TTC549 (cell line): ENCODE measurements at regions not wholly inside any gene's neighbourhood (a gene's known extent, or its start where the extent isn't known, plus 50 kb on each side); places are given as distances from the start of the nearest gene placed in this dataset.

Source experiments
- FAIRE-seq: peaks from 2 replicates; lab custom pipeline; 2012; peaks lifted over from hg19 to GRCh38; lab: Jason Lieb, UNC

DNA sequence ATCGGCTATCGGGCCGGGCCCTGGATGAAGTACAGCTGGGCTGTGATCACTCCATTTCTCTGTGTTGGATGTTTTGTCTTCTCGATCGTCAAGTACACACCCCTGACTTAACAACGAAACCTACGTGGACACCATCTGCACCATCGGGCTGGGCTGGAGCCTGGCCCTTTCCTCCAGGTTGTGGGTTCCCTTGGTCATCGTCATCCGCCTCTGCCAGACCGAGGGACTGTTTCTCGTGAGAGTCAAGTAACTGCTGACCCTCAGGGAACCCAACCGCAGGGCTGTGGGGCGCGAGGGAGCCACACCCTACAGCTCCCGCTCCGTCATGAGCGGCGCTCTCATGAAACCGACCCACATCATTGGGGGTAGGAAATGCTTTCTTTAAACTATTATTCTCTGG, 842.4 kb upstream of the TMPRSS15 start:
- no peak for FAIRE-seq

DNA sequence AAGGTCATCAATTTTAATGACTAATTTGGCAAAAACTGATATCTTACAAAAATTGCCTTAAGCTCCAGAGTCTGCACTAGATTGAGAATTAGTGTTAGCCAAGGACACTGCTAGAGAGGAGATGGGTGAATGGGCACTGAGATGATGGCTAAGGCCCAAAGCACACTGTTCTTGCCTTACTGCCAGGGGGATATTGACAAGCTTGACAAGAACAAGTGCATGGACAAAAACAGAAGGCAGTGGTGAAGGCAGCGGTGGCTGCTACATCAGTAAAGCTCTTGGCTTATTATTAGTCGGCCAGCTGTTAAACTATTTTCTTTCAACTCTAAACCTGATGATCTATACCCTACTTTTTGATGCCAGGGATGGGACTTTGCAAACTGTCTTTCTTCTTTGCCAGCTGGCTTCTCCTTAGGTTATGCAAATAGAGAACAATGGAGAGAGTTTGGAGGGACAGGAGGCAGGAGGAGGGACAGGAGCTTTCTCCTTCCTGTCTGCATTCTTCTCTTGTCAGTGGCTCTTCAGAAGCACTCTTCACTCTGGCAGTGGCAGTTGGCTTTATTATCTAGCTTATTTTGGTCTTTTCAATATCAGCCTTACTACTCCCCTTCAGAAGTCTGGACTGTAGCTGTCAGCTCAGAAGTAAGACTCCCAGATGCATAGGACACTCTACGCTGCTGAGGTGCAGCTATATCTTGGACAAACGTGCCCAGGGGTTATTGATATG, 853.5 kb upstream of the TMPRSS15 start:
- FAIRE-seq: no peak

DNA sequence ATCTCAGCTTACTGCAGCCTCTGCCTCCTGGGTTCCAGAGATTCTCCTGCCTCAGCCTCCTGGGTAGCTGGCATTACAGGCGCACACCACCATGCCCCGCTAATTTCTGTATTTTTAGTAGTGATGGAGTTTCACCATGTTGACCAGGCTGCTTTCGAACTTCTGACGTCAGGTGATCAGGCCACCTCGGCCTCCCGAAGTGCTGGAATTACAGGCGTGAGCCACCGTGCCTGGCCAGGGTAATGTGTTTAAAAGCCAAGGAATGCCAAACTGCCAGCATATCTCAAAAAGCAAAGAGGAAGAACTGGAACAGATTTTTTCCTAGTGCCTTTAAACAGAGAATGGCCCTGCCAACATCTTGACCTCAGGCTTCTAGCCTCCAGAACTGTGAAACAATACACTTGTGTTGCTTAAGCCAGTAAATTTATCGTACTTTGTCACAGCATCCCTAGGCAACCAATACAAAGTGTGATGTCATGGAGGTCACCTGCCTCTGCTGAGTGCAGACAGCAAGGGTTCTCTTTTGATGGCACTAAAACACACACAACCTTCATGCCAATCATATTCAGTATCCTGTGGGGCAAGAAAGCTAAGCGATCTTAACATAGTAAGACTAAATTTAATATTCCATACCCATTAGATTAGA, 858.3 kb upstream of the TMPRSS15 start:
- no peak for FAIRE-seq

DNA sequence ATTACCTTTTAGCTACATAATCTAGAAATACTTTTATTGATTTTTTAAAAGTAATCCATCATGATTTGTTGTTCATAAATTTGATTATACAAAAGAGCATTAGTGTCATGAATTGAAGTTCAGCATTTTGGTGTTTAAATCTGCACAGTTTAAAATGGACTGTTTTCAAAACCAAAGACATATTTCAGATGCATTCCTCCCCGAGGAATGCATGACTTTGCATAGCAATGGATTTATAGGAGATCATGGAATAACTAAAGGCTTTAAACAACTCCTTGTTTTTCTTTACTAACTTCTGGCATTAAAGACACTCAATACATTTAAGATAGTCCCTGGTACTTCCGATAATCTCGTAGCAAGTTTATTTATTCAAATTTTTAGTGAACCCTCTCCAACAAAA, 863.1 kb upstream of the TMPRSS15 start:
- no peak for FAIRE-seq

DNA sequence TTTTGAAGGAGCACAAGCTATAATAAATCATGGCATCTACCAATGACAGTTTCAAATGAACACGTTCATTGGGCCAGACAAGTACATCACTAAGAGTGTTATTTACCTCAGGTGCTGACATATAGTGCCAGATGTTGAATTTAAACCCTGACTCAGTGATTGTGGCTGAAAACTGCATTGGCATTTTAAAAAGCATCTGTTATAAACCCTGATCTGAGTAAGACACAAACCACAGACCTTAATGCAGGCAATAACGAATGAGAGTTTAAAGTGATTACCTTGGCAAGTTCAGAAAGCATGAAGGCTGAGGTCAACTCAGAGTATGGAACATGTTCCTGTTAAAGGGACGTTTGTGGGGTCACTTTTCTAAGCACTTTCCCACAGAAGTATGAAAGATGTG, 865.1 kb upstream of the TMPRSS15 start:
- no peak for FAIRE-seq

DNA sequence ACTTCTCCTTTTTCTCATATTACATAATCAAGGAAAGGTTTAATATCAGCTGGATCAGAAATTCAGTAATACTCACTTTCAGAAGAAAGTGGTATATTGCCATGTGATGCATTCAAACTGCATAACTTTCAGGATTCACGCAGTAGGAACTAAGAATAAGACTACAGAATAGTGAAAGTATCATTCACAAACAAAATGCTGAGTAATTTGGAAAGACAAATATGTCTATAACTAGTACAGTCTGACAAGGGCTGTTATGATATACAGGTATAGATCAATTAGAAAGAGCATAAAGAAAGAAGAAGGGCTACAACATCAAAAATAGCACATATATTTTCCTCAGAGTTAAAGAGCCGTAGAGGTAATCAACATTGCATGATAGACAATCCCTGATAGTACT, 871.5 kb upstream of the TMPRSS15 start:
- no peak for FAIRE-seq

DNA sequence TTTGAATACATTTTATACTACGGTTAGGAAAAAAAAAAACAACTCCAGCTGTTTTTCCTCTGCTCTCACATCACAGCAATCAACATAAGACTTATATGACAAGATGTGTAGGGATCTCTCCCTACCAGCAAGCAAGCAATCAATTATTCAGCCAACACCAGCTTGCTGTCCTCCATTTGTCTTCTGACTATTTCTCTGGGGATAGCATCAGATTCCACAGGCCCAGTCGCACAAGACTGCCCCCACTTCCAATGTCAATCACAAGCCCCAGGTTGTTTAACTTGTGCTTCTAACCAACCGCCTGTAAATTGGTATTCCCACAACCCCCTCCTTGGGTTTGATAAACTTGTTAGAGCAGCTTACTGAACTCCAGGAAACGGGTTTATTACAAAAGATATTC, 873.1 kb upstream of the TMPRSS15 start:
- FAIRE-seq: no peak

DNA sequence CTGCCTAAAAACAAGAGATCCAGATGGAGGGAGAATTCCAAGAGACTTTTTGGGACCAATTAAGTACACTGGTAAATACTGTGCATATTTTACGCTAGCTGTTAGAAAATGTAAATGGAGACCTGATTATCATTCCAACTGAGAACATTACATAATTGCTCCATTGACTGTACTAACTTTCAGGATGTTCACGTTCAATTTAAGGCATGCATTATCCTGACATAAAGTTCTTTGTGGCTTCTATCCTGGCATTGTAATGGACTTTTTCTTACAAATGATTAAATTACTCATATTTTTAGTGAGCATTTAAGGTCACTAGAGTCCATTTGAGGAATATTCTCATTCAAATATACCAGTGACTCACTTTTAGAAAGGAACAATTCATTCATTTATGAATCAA, 883.3 kb upstream of the TMPRSS15 start:
- FAIRE-seq: no peak

DNA sequence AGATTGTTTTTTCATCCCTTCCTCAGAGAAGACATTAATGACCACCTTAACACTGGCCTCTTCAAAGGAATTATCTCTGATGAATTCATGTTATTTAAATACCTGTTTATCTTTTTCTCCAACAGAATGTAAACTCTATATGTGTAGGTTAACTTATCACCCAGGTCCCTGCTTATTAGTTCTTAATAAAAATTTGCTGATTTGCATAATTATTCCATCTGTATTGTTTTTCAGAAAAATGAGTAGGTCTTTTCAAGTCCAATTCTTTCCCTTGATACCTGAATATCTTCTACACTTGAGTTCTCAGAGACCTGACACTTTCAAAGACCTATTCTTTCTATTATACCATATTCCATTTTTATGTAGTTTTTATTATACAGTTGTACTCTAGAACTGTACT, 886.7 kb upstream of the TMPRSS15 start:
- no peak for FAIRE-seq

DNA sequence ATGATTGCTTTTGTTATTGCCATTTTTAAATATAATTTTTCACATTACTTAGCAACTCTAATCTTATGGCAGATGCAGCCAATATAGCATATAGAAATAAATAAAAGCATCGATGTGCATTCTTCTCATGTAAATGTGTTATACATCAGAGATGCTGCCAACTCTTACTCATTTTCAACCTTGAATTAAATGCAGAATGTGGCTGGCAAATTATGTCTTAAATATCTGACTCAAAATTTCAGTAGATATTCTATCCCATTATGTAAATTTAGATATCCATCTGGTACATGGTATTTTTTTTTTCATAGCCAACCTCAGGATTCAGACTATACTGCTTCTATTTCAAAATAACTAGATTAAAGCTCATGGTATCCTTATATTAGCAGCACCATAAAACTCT, 916.7 kb upstream of the TMPRSS15 start:
- no peak for FAIRE-seq

DNA sequence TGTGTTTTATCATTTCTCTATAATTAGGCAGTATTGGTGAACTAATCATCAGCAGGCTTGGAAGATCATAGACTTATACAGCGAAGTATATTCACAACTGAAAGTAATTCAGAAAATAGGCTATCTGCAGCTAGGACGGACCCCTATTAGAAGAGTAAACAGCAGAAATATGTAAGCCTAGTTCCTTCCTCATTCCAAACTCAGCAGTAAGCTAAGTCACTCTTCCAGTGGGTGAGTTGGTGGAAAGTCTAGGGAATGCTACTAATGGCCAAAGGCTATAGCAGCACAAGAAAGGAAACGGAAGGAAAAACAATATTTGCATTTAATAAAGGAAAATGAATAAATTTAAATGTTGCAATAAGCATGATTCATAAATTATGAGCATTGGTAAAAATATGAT, 918.1 kb upstream of the TMPRSS15 start:
- no peak for FAIRE-seq

DNA sequence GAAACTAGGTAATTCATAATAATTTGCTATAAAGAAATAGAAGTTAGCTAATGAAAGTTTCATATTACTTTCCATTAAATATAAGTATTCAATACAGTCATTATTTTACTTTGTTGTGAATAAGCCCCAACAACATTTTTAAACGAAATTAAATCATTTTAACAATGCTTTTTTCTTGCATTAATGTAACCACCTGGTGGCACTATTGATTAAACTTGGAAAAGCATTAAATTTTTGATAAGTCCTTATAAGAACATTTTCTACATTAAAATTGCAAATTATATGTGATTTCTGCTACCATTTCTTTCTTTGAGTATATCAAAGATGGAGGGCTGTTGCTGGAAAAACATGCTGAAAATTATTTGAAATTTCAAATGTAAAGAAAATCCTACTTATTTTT, 918.8 kb upstream of the TMPRSS15 start:
- FAIRE-seq: no peak

DNA sequence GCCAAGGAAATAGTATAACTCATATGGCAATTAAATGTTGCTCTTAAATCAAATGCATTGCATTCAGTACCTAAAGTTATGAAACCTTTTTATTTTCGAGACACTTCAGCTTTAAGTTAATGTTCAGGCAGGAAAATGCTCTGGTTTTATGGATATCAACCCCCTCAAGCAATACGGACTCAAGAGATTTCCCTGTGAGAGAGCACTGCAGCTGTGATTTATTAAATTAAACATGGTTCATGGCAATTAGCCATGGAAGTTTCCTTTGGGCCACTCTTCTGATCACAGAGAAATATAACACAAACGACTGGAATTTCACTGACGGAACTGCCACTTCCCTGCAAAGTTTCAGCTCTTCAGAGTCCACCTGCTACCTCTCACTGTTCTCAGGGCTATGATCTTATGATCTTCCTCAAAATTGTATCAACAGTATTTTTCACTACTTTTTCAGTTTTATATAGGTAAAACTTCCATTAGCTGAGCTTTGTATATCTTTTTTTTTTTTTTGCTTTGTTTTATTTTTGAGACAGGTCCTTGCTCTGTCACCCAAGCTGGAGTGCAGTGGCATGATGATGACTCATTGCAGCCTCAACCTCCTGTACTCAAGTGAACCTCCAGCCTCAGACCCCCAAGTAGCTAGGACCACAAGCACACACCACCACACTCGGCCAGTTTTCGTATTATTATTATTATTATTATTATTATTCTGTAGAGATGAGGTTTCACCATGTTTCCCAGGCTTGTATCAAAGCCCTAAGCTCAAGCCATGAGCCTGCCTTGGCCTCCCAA, 923.1 kb upstream of the TMPRSS15 start:
- FAIRE-seq: no peak

DNA sequence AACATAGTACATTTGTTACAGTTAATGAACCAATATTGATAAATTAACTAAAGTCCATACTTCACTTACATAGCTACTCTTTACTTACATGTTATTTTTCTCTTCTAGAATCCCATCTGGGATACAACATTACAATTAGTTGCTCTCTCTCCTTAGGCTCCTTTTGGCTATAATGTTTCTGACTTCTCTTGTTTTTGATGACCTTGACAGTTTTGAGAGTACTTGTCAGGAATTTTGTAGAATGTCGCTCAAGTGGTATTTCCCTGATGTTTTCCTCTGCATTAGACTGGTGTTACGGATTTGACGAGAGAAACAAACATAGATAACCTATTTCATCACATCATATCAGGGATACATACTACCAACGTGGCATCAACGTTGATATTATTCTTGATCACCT, 925.4 kb upstream of the TMPRSS15 start:
- FAIRE-seq: no peak

DNA sequence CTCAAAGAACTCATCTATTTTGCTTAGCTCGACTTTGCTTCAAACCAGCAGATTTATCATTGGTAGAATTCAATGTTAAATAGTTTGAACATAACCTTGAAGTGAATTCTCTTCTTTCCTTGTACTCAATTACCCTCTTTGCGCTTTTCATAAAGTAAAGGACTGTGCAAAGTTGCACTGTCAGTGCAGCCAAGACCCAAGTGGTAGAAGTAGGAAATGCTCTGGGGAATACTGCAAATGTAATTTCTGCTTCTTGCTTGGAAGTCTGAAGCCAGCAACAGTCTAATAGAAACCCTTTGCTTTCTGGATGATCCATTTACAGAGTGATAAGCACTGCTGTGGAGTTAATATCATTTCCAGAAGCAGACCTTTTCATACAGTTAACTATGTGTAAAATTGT, 936.7 kb upstream of the TMPRSS15 start:
- FAIRE-seq: no peak

DNA sequence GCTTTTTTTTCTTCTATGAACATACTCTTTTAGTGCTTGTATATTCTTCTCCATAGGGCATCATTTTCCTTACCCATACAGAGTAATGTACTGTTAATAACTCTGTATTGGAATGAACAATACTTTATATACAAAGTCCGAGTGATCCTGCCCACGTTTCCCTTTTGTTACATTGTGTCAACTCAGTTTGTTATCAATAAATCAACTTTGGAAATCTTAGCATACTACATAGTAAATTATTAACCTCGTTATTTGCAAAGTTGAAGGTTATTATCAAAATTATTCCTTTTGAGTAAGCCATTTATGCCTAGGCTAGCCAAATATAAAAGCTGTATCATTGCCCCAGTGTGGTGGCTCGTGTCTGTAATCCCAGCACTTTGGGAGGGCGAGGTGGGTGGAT, 937.4 kb upstream of the TMPRSS15 start:
- no peak for FAIRE-seq

DNA sequence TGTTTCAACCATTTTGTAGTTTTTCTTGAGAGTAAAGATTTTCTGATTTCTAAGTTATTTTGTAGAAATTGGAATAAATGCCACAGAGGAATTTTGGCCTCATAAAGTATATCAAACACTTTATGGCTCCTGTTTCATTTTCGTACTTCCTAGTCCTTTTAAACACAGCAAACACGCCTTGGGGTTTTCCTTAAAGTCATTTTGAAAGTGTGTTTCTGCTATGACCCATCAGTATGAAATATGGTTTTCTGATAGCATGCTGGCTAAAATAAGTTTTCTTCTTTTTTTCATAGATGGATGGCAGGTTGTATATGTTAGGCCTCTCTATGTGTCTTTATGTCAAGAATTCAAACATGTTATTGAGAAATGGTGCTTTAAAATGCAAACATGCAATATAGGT, 940.1 kb upstream of the TMPRSS15 start:
- FAIRE-seq: no peak

DNA sequence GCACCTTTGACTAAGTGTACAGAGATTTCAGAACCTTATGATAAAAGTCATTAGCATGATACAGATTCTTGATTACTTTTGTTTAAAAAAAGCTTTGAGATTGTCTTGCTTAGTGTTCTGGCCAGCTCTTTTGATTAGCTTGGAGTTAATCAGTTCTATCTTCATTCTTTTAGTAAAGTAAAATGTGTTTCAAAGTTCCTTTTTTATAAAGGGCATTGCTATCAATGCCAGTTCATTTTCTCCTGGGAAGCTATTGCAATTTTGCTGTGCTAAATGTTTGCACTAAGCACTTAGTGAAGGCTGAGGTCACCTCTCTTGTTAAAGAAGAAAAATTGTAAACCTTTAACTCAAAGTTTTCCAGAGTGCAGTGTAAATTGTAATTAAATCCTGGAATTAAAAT, 946.7 kb upstream of the TMPRSS15 start:
- no peak for FAIRE-seq

DNA sequence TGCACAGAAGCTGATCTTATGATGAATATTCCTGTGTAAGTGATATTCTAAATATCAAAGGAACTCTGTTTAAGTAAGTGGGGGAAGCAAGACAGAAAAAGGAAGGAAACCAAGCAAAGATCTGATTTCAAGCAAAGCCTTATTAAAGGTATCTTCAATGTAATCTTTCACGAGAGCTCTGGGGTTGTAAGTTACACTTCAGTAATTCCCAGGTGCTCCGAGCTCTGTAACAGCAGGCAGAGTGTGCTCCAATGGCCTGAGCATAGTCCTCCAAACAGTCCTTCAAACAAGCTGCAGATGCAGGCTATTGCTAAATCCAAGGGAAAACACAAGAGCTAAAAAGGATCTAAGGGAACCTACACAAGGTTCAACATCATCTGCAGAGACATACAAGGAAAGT, 949.7 kb upstream of the TMPRSS15 start:
- no peak for FAIRE-seq

DNA sequence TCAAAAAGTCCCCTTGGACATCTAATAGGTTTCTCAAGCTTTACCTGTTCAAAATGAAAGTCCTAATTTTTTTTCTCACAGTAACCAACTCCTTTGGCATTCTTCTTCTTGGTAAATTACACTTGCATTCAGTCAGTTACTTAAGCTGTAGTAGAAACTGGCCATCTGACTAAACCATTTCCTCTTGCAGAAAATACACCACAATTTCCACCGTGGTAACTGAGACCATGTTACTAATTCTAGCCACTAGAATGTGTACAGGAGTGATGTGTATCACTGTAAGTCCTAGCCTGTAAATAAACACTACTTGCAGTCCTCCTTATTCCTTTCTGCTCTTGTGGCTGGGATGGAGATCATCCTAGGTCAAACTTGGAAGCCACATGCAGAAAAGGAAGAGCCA, 965.4 kb upstream of the TMPRSS15 start:
- no peak for FAIRE-seq

DNA sequence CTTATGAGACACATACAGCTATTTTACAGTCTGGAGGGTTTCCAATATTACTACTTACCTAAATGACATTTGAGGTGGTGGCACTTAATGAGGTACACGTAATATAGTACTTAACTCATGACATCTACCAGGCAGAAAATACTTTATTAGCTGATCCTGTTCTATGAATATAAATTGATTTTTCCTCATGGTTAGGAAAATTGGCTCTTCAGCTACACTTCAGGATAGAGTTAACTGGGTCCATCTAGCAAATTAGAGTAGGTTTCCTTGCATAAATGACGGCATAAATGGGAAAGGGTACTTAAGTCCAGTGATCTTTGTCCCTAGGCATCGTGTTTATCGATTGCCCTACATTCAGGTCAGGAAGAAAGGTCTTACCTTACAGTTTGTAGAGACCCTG, 988.8 kb upstream of the TMPRSS15 start:
- no peak for FAIRE-seq

DNA sequence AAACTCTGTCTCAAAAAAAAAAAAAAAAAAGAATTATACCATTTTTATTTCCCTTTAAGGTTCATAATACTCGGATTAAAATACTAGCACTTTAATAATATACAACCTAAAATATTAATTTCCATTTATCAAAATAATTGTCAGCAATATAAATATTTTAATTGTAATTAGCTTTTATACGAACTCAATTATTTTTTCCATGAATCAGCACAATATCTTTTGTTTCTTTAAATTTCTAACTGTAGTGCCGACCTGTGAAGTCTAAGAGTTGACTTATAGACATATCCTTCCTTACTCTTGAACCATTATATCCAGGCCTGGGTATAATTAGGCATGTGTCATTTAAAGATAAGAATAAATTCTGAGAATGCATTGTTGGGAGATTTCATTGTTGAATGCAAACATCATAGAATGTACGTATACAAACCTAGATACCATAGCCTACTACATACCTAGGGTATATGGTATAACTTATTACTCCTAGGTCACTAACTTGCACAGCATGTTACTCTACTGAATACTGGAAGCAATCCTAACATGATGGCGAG, 996.7 kb upstream of the TMPRSS15 start:
- FAIRE-seq: no peak

DNA sequence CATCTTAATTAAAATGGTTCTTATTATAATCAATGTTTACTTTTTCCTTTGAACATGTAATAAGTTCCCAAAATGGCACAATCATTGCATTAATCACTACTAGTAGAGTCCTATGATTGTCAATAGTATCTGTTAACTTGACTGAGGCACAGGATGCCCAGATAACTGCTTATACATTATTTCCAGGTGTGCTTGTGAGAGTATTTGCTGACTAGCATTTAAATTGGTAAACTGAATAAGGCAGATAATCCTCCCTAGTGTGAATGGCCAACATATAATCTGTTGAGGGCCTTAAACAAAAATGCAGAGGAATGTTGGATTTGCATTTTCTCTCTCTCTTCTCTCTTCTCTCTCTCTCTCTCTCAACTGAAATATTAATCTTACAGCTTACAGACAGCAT, 999.3 kb upstream of the TMPRSS15 start:
- no peak for FAIRE-seq
